ENCODE measurements at regions not wholly inside any gene's neighbourhood (a gene's known extent, or its start where the extent isn't known, plus 50 kb on each side); places are given as distances from the start of the nearest gene placed in this dataset.

DNA sequence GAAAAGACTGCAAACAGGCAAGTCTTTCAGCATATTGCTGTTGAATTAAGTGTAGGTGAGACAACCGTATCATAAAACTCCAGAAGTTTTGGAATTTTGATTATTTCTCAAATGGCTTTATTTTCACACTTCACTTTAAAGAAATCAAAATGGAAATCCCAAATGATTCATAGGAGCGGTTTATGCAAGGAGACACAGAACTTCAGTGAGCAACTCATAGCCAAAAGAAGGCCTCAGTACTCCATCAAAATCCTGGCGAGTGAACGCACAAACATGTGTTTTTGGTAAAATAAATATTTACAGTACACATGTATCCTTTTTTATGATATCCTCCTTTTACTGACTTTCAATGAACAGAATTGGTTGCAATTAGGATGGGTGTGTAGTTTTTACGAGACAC is 140.4 kb upstream of the APCDD1 start:
- WGBS, 2 donors = 94 to 98% methylated on average over 5 of the region's 5 CpGs
- Histone ChIP-seq H3K27ac (ENCODE audit: low read depth in 1 of 2, low read length in 1 of 2) (no peak overlapping the region), H3K36me3 (ENCODE audit: control insufficient read depth in 4 of 4, insufficient read depth in 4 of 4, low read length in 4 of 4) (no peaks in the 10 kb centered on the region), H3K9ac (ENCODE audit: insufficient read depth in 1 of 2, low read length in 2 of 2) (no peak overlapping the region), H3K4me3 (no peak overlapping the region), H3K9me3 (ENCODE audit: control insufficient read depth in 4 of 4, insufficient read depth in 3 of 4, low read length in 3 of 4) (peaks cover 0 to 2% (median 0%) of the 10 kb centered on the region in 4 donors), H3K4me1 (ENCODE audit: control insufficient read depth in 5 of 5, insufficient read depth in 5 of 5, low read length in 5 of 5) (peaks cover 0 to 4% (median 0%) of the 10 kb centered on the region in 5 donors), H3K27me3 (ENCODE audit: control insufficient read depth in 3 of 3, insufficient read depth in 3 of 3, low read length in 2 of 3) (no peaks in the 10 kb centered on the region)
- ATAC-seq (ENCODE audit: insufficient read depth, low FRiP score) = no peak
- peak in 2 of 3 donors; percentile 12 to 27 for DNase-seq
- TF ChIP-seq, protein P1, sequence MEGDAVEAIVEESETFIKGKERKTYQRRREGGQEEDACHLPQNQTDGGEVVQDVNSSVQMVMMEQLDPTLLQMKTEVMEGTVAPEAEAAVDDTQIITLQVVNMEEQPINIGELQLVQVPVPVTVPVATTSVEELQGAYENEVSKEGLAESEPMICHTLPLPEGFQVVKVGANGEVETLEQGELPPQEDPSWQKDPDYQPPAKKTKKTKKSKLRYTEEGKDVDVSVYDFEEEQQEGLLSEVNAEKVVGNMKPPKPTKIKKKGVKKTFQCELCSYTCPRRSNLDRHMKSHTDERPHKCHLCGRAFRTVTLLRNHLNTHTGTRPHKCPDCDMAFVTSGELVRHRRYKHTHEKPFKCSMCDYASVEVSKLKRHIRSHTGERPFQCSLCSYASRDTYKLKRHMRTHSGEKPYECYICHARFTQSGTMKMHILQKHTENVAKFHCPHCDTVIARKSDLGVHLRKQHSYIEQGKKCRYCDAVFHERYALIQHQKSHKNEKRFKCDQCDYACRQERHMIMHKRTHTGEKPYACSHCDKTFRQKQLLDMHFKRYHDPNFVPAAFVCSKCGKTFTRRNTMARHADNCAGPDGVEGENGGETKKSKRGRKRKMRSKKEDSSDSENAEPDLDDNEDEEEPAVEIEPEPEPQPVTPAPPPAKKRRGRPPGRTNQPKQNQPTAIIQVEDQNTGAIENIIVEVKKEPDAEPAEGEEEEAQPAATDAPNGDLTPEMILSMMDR (IDR thresholded peaks at IDR 0.05; ENCODE audit: control extremely low read depth, extremely low read depth) = no peak

DNA sequence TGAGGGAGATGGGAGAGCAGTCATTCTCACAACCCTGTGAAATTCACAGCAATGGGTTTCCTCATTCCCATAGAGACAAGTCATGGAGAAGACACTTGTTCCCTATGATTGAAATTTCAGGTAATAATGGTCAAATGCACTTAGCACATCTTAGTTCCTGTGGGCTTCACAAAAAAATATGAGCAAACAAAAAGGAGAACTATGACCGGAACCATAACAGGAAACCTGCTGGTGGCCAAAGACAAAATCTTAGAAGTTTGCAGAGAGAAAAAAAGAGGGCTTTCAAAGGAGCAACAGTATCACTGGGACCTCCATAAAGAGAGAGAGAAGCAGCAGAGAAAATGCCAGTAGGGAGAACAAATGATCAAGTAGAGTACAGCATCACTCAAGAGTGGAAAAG is 138.9 kb upstream of the APCDD1 start:
- 19 to 68% methylated on average over 1 of the region's 1 CpG for WGBS, 2 donors
- no peak overlapping the region for H3K27ac ChIP-seq (ENCODE audit: low read depth in 1 of 2, low read length in 1 of 2)
- TF ChIP-seq, protein P1 (IDR thresholded peaks at IDR 0.05; ENCODE audit: control extremely low read depth, extremely low read depth) = no peak
- no peak overlapping the region for H3K9ac ChIP-seq (ENCODE audit: insufficient read depth in 1 of 2, low read length in 2 of 2)
- no peak overlapping the region for H3K4me3 ChIP-seq
- DNase-seq = no peak
- ATAC-seq (ENCODE audit: insufficient read depth, low FRiP score) = no peak
- H3K27me3 ChIP-seq (ENCODE audit: control insufficient read depth in 3 of 3, insufficient read depth in 3 of 3, low read length in 2 of 3) = no peaks in the 10 kb centered on the region
- H3K9me3 ChIP-seq (ENCODE audit: control insufficient read depth in 4 of 4, insufficient read depth in 3 of 4, low read length in 3 of 4) = peaks cover 0 to 2% (median 0%) of the 10 kb centered on the region in 4 donors
- no peaks in the 10 kb centered on the region for H3K36me3 ChIP-seq (ENCODE audit: control insufficient read depth in 4 of 4, insufficient read depth in 4 of 4, low read length in 4 of 4)
- peaks cover 0 to 4% (median 0%) of the 10 kb centered on the region in 5 donors for H3K4me1 ChIP-seq (ENCODE audit: control insufficient read depth in 5 of 5, insufficient read depth in 5 of 5, low read length in 5 of 5)

DNA sequence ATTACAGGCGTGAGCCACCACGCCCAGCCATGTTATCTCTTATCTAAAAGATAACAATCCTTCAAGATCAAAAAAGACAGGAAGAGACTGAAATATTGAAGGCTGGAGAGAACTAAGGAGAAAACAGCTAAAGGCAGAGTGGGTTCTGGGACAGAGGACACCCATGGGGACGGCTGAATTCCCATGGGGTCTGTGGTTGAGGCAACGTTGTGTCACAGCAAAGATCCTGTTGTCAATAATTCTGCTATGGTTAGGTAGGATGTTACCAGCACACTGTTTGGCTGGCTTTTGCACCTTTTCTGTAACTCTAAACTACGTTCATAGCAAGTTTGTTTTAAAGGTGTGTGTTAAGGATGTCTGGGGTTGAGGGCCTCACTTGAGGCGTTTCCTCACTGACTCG is 137.7 kb upstream of the APCDD1 start:
- ATAC-seq (ENCODE audit: insufficient read depth, low FRiP score) (no peak), DNase-seq (no peak)
- Histone ChIP-seq H3K27ac (ENCODE audit: low read depth in 1 of 2, low read length in 1 of 2) (no peak overlapping the region), H3K9me3 (ENCODE audit: control insufficient read depth in 4 of 4, insufficient read depth in 3 of 4, low read length in 3 of 4) (peaks cover 0 to 2% (median 0%) of the 10 kb centered on the region in 4 donors), H3K4me1 (ENCODE audit: control insufficient read depth in 5 of 5, insufficient read depth in 5 of 5, low read length in 5 of 5) (peaks cover 0 to 4% (median 0%) of the 10 kb centered on the region in 5 donors), H3K4me3 (no peak overlapping the region), H3K36me3 (ENCODE audit: control insufficient read depth in 4 of 4, insufficient read depth in 4 of 4, low read length in 4 of 4) (no peaks in the 10 kb centered on the region), H3K27me3 (ENCODE audit: control insufficient read depth in 3 of 3, insufficient read depth in 3 of 3, low read length in 2 of 3) (no peaks in the 10 kb centered on the region), H3K9ac (ENCODE audit: insufficient read depth in 1 of 2, low read length in 2 of 2) (no peak overlapping the region)
- WGBS, 2 donors = 85 to 86% methylated on average over 7 of the region's 7 CpGs
- TF ChIP-seq, protein P1 (IDR thresholded peaks at IDR 0.05; ENCODE audit: control extremely low read depth, extremely low read depth) = no peak
